ENCODE measurements at regions not wholly inside any gene's neighbourhood (a gene's known extent, or its start where the extent isn't known, plus 50 kb on each side); places are given as distances from the start of the nearest gene placed in this dataset.
"Not testable (repeated sequence)": the region's sequence is repeated elsewhere in the genome, so short reads cannot be mapped to it uniquely, and the experiment has no call there.

GRCh38 chr20:25761596-25761995, 64.9 kb upstream of the ZNF337 start:
- TF ChIP-seq CTCF (IDR thresholded peaks at IDR 0.05): no peak

DNA sequence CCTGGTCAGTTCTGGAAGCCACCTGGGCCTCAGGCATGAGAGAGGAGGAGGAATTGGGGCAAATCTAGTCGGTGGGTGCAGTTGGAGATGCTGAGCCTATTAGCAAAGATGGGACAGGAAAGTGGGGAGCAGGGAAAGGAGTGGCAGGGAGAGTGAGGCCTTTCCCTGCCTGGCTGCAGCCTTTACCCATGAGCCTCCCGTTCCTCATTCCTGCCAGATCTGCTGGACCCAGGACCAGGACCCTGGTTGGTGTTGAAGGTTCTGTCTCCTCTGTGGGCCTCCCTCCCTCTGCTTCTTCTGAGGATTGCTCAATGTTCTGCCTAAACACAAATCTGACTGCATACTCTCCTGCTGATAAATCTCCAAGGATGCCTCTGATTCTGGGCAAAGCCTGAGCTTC, 64.4 kb upstream of the ZNF337 start:
- H3K9me3 ChIP-seq; H3K36me3 ChIP-seq; H3K27ac ChIP-seq; H3K27me3 ChIP-seq; H3K4me3 ChIP-seq; H3K4me1 ChIP-seq; intact Hi-C loops (cut with DNase I; ENCODE audit: low total_unique reads); DNase-seq: not testable (repeated sequence)

More at GRCh38 chr20:25761596-25761995, 64.9 kb upstream of the ZNF337 start:
- Histone ChIP-seq H3K4me3 (no peak overlapping the region), H3K4me1 (no peaks in the 10 kb centered on the region), H3K27ac (no peak overlapping the region), H3K36me3 (no peaks in the 10 kb centered on the region), H3K27me3 (peaks cover 0 to 3% of the 10 kb centered on the region in 2 donors), H3K9me3 (no peaks in the 10 kb centered on the region)
- intact Hi-C loops (cut with DNase I; ENCODE audit: low total_unique reads): no loop called here
- DNase-seq: no peak

DNA sequence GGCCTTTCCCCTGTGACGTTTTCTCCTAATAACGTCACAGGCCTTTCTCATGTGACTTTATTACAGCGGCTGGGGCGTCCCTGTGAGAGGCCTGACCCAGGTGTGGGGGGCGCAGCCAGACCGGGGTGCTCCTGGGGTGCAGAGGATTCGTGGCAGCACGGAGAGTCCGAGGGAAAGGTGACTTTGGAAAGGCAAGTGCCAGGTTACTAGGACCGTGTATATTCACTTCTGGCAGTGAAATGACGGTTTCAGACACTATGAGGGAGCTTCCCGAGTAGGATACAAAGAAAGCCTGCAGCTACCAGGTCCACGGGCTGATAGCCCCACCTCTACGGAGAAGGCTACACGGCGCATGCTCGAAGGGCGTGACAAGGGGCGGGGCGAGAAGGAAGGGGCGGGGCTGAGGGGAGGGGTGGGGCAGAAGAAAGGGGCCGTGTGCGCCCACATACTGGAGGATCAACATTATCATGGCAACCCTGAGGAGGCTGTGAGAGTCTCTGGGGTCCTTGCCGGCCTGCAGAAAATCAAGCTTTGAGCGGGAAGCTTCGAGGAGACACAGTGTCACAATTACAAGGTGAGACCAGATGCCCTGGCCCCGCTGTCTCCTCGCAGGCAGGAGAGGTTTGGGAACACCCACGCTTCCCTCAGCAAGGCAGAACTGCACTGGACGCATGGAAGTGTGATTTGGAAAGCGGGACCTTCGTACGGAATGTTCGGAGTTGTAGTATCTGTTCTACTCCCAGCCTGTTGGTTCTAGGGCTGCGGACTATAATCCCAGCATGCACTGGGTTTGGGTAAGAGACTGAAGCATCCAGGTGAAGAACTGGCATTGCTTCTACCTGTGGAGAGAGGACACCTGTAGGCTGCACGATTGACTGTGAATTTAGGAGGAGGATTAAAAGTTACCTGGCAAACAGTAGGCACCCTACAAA, 54.4 kb upstream of the ZNF337 start:
- no peak for TF ChIP-seq CTCF (IDR thresholded peaks at IDR 0.05)
- Histone ChIP-seq H3K9me3 (no peaks in the 10 kb centered on the region), H3K27me3 (no peaks in the 10 kb centered on the region), H3K4me3 (peak overlapping the region; percentile 49), H3K4me1 (peaks cover 0 to 15% (median 1%) of the 10 kb centered on the region in 4 donors), H3K36me3 (no peaks in the 10 kb centered on the region), H3K27ac (peak overlapping the region in 1 of 2 donors; percentile 63)
- DNase-seq: no peak
- intact Hi-C loops (cut with DNase I; ENCODE audit: low total_unique reads): no loop called here

DNA sequence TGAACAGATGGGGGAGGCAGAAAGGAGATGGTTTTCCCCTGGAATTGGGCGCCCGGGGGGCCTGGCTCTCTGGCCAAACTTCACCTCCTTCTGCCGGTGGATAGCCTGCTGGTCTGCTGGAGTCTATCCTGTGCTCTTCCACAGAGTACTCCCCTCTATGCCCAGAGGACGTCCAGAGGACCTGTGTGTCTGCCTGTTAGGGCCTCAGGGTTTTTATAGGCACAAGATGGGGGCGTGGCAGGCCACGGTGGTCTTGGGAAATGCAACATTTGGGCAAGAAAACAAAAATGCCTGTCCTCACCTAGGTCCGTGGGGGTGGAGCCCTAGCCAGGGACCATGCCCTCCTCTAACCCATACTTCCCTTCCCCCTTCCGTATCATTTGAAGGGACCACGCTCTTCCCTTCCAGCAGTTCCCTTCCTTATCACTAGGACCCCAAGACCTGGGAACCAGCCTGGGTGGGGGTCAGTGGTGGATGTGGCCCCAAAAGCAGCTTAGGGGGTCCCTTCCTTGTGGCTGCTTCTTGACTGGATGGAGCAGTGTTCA, 53.6 kb upstream of the ZNF337 start:
- H3K4me3 ChIP-seq: peak overlapping the region; percentile 49
- peaks cover 0 to 15% (median 1%) of the 10 kb centered on the region in 4 donors for H3K4me1 ChIP-seq
- no peaks in the 10 kb centered on the region for H3K9me3 ChIP-seq
- no peak for TF ChIP-seq CTCF (IDR thresholded peaks at IDR 0.05)
- intact Hi-C loops (cut with DNase I; ENCODE audit: low total_unique reads): no loop called here
- H3K27me3 ChIP-seq: no peaks in the 10 kb centered on the region
- peak overlapping the region in 1 of 2 donors; percentile 63 for H3K27ac ChIP-seq
- H3K36me3 ChIP-seq: no peaks in the 10 kb centered on the region
- no peak for DNase-seq

DNA sequence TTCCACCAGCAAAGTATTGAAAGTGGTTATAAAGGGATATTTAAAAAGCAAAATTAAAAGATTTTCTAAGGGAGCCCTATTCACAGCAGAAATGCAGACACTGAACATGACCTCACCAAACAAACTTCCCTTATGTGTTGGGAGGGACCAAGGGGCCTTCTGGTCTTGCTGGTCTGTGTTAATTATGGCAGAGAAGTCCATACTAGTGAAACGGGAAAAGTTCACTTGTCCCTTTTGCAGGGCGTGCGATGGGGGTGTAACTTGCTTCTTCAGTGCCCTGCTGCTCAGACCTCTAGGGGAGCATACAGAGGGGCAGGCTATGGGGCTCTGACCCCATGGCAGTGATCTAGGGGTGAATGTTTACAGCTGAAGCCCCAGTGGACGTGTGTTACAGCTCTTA, 53.0 kb upstream of the ZNF337 start:
- H3K9me3 ChIP-seq: no peaks in the 10 kb centered on the region
- intact Hi-C loops (cut with DNase I; ENCODE audit: low total_unique reads): no loop called here
- H3K4me1 ChIP-seq: peaks cover 0 to 15% (median 1%) of the 10 kb centered on the region in 4 donors
- H3K27ac ChIP-seq: no peak overlapping the region
- no peak for DNase-seq
- TF ChIP-seq CTCF (IDR thresholded peaks at IDR 0.05): no peak
- H3K36me3 ChIP-seq: no peaks in the 10 kb centered on the region
- H3K27me3 ChIP-seq: no peaks in the 10 kb centered on the region
- no peak overlapping the region for H3K4me3 ChIP-seq

Measured in tibial artery (tissue), 4 donors.